GM19395 (cell line): ENCODE measurements at regions not wholly inside any gene's neighbourhood (a gene's known extent, or its start where the extent isn't known, plus 50 kb on each side); places are given as distances from the start of the nearest gene placed in this dataset.
A peak's percentile ranks its signal among the peaks of the same experiment; 100 is the strongest.
"Not testable (repeated sequence)": the region's sequence is repeated elsewhere in the genome, so short reads cannot be mapped to it uniquely, and the experiment has no call there.

Experiments used
- ATAC-seq: cut with Tn5 transposase; IDR thresholded peaks from one replicate; pipeline ENCODE4 v1.9.1; 2021; ENCODE audit warnings: mild to moderate bottlenecking, moderate library complexity; ENCODE audit not compliant: unreplicated experiment

DNA sequence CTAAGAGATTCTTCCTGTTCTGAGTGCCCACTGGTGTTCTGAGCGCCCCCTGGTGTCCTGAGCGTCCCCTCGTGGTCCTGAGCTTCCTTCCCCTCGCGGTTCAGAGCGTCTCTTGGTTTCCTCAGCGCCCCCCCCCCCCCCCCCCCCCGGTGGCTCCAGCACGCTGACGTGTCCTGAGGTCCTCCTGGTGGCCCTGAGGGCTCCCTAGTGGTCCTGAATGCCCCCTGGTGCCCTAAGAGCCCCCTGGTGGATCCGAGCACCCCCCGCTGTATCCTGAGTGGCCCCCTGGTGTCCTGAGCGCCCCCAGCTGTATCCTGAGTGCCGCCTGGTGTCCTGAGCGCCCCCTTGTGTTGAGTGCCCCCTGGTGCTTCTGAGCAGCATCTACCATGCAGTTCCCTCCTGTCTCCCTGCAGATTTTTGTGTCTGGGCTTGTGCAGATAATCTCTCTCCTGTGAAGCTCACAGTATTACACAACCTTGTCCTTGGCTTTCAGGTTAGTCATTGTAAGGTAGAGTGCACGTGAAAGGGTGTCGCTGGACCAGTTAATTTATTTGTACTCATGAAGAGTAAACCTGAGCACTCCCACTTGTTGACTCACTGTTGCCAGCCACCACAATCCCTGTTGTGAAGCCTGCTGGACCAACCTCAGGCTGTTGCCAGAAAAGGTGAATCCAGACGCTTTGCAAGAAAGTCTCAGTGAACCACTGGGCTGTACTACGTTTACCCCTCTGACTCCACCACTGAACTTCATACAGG is 1168.4 kb downstream of the TMEM121 start:
- ATAC-seq = peak; percentile 59

GRCh38 chr14:106698620-106699267 is 1172.4 kb downstream of the TMEM121 start:
- not testable (repeated sequence) for ATAC-seq

GRCh38 chr14:106703651-106704050 is 1177.3 kb downstream of the TMEM121 start:
- ATAC-seq = not testable (repeated sequence)

DNA sequence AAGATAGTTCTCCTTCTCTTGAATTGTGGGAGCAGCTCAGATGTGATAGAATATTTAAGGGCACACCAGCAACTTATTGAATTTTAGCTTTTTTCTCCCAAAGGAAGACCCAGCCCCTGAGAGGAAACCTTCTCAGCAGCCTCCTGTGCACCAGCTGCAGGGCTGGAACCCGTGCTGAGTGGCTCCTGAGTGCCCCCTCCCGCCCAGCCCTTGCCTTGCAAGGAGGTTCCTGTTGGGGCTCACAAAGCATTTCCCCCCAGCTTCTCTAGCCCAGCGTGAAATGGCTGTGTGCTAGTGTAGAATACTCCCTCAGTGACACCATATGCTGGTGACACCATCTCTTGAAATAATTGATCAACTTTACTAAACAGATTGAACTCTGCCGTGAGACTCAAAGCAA is 1180.1 kb downstream of the TMEM121 start:
- ATAC-seq = not testable (repeated sequence)

DNA sequence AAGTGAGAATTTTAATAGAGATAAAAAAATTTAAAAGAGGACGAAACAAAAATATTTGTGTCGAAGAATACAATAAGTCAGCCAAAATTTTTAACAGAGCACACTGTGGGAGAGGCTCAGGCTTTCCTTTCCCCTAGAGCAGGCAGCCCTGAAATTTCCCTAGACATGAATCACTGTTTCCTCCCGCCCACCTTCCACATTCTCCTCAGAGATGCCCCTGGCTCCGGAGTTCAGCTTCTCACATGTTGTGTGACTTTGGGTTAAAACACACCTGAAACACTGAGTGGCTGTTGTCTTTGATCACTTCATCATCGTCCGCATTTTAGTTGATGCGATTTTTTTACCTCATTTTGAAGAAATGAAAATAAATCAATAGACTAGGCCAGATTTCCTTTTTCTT is 1183.8 kb downstream of the TMEM121 start:
- not testable (repeated sequence) for ATAC-seq

DNA sequence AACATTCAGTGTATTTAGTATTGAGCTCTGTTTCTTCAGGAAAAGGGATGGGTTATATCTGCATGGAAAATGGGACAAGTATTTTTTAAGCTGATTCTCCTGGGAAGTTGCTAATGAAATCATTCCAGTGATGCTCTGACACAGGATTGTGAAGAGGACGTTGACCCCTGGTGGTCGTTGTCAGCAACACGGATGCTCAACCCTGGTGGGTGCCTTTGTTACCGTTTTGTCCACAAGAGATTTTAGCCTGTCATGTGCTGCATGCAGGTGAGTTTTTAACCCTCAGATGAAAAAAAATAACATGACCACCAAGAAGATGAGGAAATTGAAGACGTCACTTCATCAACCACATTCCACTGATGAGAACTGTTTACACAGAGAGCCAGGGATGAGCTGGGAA is 1186.1 kb downstream of the TMEM121 start:
- not testable (repeated sequence) for ATAC-seq

- peak; percentile 51 for ATAC-seq
These were observed 1188.4 kb downstream of the TMEM121 start for GRCh38 chr14:106714446-106715428.

DNA sequence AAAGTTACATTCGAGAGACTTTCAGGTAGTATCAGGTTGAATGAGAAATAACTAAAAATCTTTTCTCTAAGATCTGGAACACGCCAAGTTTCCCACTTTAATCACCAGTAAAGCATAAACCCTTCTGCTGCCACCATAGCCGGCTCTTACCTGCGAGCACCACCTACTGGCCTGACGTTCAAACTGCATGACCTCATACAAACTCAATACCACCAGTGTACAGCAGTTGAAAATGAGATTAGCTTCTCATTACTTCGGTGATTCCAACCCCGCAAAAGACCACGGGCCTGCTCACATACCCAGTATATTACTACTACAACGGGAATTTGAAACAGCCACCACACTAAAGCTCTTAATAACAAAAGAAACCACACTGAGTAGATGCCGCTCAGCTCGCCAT is 1191.2 kb downstream of the TMEM121 start:
- peak; percentile 65 for ATAC-seq

- not testable (repeated sequence) for ATAC-seq
These were observed 1193.5 kb downstream of the TMEM121 start for GRCh38 chr14:106719880-106720279.

DNA sequence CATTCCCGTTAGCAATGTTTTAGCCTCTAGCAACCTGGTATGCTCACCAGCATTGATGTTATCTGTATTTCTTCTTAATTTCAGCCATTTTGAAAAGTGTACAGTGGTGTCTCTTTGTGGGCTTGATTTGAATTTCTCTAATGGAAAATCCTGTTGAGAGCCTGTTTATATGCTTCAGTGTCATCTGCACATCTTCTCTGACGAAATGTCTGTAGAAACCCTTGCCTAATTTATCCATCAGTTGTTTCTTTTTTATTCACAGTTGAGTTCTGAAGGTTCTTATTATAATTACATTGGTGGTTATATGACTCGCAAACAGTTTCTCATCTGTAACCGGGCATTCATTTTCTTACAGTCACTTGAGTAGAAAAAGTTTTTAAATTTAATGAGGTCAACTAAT is 1195.5 kb downstream of the TMEM121 start:
- not testable (repeated sequence) for ATAC-seq

GRCh38 chr14:106722813-106723687 is 1196.7 kb downstream of the TMEM121 start:
- ATAC-seq = not testable (repeated sequence)

GRCh38 chr14:106727962-106728361 is 1201.6 kb downstream of the TMEM121 start:
- not testable (repeated sequence) for ATAC-seq

DNA sequence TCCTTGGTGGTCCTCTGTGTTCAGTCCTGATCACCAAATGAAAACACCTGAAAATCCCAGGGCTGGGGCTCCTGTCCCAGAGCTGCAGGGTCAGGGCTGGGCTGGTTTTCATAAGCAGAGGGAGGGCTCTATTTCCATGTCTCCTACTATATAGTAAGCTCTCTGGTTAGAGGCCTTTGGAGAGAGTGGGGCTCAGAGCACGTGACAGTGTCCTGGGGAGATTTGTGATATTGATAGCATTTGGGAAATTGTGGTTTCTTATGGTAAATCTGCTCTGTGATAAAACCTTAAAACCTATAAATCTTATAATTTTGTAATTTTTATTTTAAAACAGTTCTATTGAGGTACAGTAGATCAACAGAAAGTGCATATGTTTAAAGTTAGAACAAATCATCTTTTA is 1202.2 kb downstream of the TMEM121 start:
- no peak for ATAC-seq

- ATAC-seq = no peak
These were observed 1203.2 kb downstream of the TMEM121 start for GRCh38 chr14:106729551-106729950.

- no peak for ATAC-seq
These were observed 1207.4 kb downstream of the TMEM121 start for GRCh38 chr14:106733771-106734170.

GRCh38 chr14:106737021-106737420 is 1210.6 kb downstream of the TMEM121 start:
- no peak for ATAC-seq

- no peak for ATAC-seq
These were observed 1211.7 kb downstream of the TMEM121 start for GRCh38 chr14:106738075-106738474.

GRCh38 chr14:106738598-106739258 is 1212.3 kb downstream of the TMEM121 start:
- ATAC-seq = not testable (repeated sequence)

DNA sequence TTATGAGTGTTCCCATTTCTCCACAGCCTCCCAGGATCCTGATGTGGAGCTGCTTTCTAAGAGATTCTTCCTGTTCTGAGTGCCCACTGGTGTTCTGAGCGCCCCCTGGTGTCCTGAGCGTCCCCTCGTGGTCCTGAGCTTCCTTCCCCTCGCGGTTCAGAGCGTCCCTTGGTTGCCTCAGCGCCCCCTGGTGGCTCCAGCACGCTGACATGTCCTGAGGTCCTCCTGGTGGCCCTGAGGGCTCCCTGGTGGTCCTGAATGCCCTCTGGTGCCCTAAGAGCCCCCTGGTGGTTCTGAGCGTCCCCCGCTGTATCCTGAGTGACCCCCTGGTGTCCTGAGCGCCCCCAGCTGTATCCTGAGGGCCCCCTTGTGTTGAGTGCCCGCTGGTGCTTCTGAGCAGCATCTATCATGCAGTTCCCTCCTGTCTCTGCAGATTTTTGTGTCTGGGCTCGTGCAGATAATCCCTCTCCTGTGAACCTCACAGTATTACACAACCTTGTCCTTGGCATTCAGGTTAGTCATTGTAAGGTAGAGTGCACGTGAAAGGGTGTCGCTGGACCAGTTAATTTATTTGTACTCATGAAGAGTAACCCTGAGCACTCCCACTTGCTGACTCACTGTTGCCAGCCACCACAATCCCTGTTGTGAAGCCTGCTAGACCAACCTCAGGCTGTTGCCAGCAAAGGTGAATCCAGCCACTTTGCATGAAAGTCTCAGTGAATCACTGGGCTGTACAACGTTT is 1214.9 kb downstream of the TMEM121 start:
- ATAC-seq = peak; percentile 70
